Ureter (tissue), 1 donor: ENCODE measurements at regions not wholly inside any gene's neighbourhood (a gene's known extent, or its start where the extent isn't known, plus 50 kb on each side); places are given as distances from the start of the nearest gene placed in this dataset.
"Not testable (repeated sequence)": the region's sequence is repeated elsewhere in the genome, so short reads cannot be mapped to it uniquely, and the experiment has no call there.

Experiments used
- DNase-seq: peaks from one replicate; pipeline ENCODE4 v3.0.0-alpha.2; 2020; ENCODE audit warnings: low spot score
- donor health status: DM: yes; HTN: yes; CAD: no.

GRCh38 chr4:181105487-181105886, 1137.7 kb upstream of the TENM3 start:
- DNase-seq, result no peak

GRCh38 chr4:181106398-181106797, 1136.8 kb upstream of the TENM3 start:
- no peak for DNase-seq

GRCh38 chr4:181108237-181108636, 1135.0 kb upstream of the TENM3 start:
- DNase-seq, result no peak

- DNase-seq, result no peak
Observed at GRCh38 chr4:181119186-181119585, 1124.0 kb upstream of the TENM3 start.

- DNase-seq, result no peak
Observed at GRCh38 chr4:181121733-181122132, 1121.5 kb upstream of the TENM3 start.

- DNase-seq, result no peak
Observed at GRCh38 chr4:181127171-181127570, 1116.0 kb upstream of the TENM3 start.

- not testable (repeated sequence) for DNase-seq
Observed at GRCh38 chr4:181130317-181130716, 1112.9 kb upstream of the TENM3 start.

GRCh38 chr4:181137351-181137750, 1105.9 kb upstream of the TENM3 start:
- DNase-seq, result no peak

- DNase-seq, result no peak
Observed at GRCh38 chr4:181138116-181138515, 1105.1 kb upstream of the TENM3 start.

- no peak for DNase-seq
Observed at GRCh38 chr4:181140037-181140603, 1103.1 kb upstream of the TENM3 start.

GRCh38 chr4:181143250-181143854, 1099.8 kb upstream of the TENM3 start:
- DNase-seq, result peak; percentile 73

- no peak for DNase-seq
Observed at GRCh38 chr4:181146051-181146450, 1097.2 kb upstream of the TENM3 start.

- no peak for DNase-seq
Observed at GRCh38 chr4:181147416-181147951, 1095.7 kb upstream of the TENM3 start.

GRCh38 chr4:181148470-181148869, 1094.7 kb upstream of the TENM3 start:
- no peak for DNase-seq

- DNase-seq, result no peak
Observed at GRCh38 chr4:181150191-181150590, 1093.0 kb upstream of the TENM3 start.

GRCh38 chr4:181151856-181152255, 1091.3 kb upstream of the TENM3 start:
- no peak for DNase-seq

GRCh38 chr4:181157647-181158046, 1085.6 kb upstream of the TENM3 start:
- DNase-seq, result no peak

- no peak for DNase-seq
Observed at GRCh38 chr4:181158971-181159370, 1084.2 kb upstream of the TENM3 start.

- DNase-seq, result no peak
Observed at GRCh38 chr4:181161669-181162068, 1081.5 kb upstream of the TENM3 start.

- DNase-seq, result no peak
Observed at GRCh38 chr4:181162266-181162665, 1080.9 kb upstream of the TENM3 start.

GRCh38 chr4:181162676-181163075, 1080.5 kb upstream of the TENM3 start:
- no peak for DNase-seq

GRCh38 chr4:181166742-181167399, 1076.3 kb upstream of the TENM3 start:
- DNase-seq, result no peak
